H9 (cell line): ENCODE measurements at regions not wholly inside any gene's neighbourhood (a gene's known extent, or its start where the extent isn't known, plus 50 kb on each side); places are given as distances from the start of the nearest gene placed in this dataset.

Source experiments
- DNase-seq: peaks from one replicate; pipeline ENCODE4 v3.0.0-alpha.2; 2017
- H2AFZ ChIP-seq: one replicate; pipeline ENCODE4 v1.6.1; 2013; ENCODE audit warnings: mild to moderate bottlenecking, low read length, control low read depth, moderate library complexity
- H2AK5ac ChIP-seq: 2 replicates; pipeline ENCODE4 v1.6.1; 2013; ENCODE audit warnings: low read length, control low read depth, mixed read lengths; ENCODE audit not compliant: insufficient read length
- H2BK120ac ChIP-seq: one replicate; pipeline ENCODE4 v1.6.1; 2013; ENCODE audit warnings: low read depth, mild to moderate bottlenecking, low read length, control low read depth, inconsistent platforms; ENCODE audit not compliant: poor library complexity, severe bottlenecking
- H2BK12ac ChIP-seq: 2 replicates; pipeline ENCODE4 v1.6.1; 2013; ENCODE audit warnings: low read length, control low read depth, mixed read lengths, low read depth; ENCODE audit not compliant: insufficient read length
- H2BK15ac ChIP-seq: 2 replicates; pipeline ENCODE4 v1.6.1; 2013; ENCODE audit warnings: low read depth, low read length, control low read depth
- H2BK20ac ChIP-seq: one replicate; pipeline ENCODE4 v1.6.1; 2013; ENCODE audit warnings: low read depth, mild to moderate bottlenecking, low read length, control low read depth, inconsistent platforms; ENCODE audit not compliant: poor library complexity, severe bottlenecking
- H2BK5ac ChIP-seq: 2 replicates; pipeline ENCODE4 v1.6.1; 2013; ENCODE audit warnings: low read length, control low read depth, mixed read lengths; ENCODE audit not compliant: insufficient read length
- H3K14ac ChIP-seq: 2 replicates; pipeline ENCODE4 v1.6.1; 2013; ENCODE audit warnings: low read length, control low read depth; ENCODE audit not compliant: insufficient read depth
- H3K18ac ChIP-seq: 2 replicates; pipeline ENCODE4 v1.6.1; 2013; ENCODE audit warnings: low read depth, mild to moderate bottlenecking, mixed read lengths, low read length, control low read depth; ENCODE audit not compliant: insufficient read length
- H3K23ac ChIP-seq: 2 replicates; pipeline ENCODE4 v1.6.1; 2013; ENCODE audit warnings: low read length, control low read depth, mixed read lengths, low read depth; ENCODE audit not compliant: insufficient read length
- H3K23me2 ChIP-seq: 2 replicates; pipeline ENCODE4 v1.6.1; 2013; ENCODE audit warnings: low read depth, mild to moderate bottlenecking, mixed read lengths, low read length, control low read depth; ENCODE audit not compliant: insufficient read length, poor library complexity, severe bottlenecking
- H3K27ac ChIP-seq: 2 replicates; pipeline ENCODE4 v1.5.1; 2013; ENCODE audit warnings: low read length, control low read depth, mixed read lengths, low read depth; ENCODE audit not compliant: insufficient read length
- H3K27me3 ChIP-seq: 2 replicates; pipeline ENCODE4 v1.6.1; 2013; ENCODE audit warnings: low read length, control low read depth, inconsistent platforms; ENCODE audit not compliant: insufficient read depth
- H3K4ac ChIP-seq: 2 replicates; pipeline ENCODE4 v1.6.1; 2013; ENCODE audit warnings: low read depth, mild to moderate bottlenecking, control low read depth, inconsistent platforms, low read length, moderate library complexity
- H3K4me1 ChIP-seq: 2 replicates; pipeline ENCODE4 v1.6.1; 2013; ENCODE audit warnings: low read length, control low read depth, inconsistent platforms; ENCODE audit not compliant: insufficient read depth
- H3K4me2 ChIP-seq: 2 replicates; pipeline ENCODE4 v1.6.1; 2013; ENCODE audit warnings: low read length, control low read depth, mixed read lengths; ENCODE audit not compliant: insufficient read length, insufficient read depth
- H3K56ac ChIP-seq: 2 replicates; pipeline ENCODE4 v1.6.1; 2013; ENCODE audit warnings: low read depth, mild to moderate bottlenecking, mixed read lengths, low read length, control low read depth; ENCODE audit not compliant: insufficient read length
- H3K79me1 ChIP-seq: 2 replicates; pipeline ENCODE4 v1.6.1; 2013; ENCODE audit warnings: low read depth, mild to moderate bottlenecking, moderate library complexity, low read length, control low read depth, inconsistent platforms; ENCODE audit not compliant: insufficient read depth, poor library complexity, severe bottlenecking
- H3K79me2 ChIP-seq: 2 replicates; pipeline ENCODE4 v1.6.1; 2013; ENCODE audit warnings: low read length, control low read depth, inconsistent platforms; ENCODE audit not compliant: insufficient read depth
- H3K9ac ChIP-seq: 2 replicates; pipeline ENCODE4 v1.6.1; 2013; ENCODE audit warnings: low read length, control low read depth, mixed read lengths; ENCODE audit not compliant: insufficient read length; ENCODE audit errors: extremely low read depth
- H3K9me3 ChIP-seq: one replicate; pipeline ENCODE4 v1.6.1; 2013; ENCODE audit warnings: low read depth, low read length, inconsistent platforms; ENCODE audit not compliant: control insufficient read depth
- H3T11ph ChIP-seq: one replicate; pipeline ENCODE4 v1.6.1; 2013; ENCODE audit warnings: mild to moderate bottlenecking, low read length, control low read depth, inconsistent platforms
- H4K20me1 ChIP-seq: one replicate; pipeline ENCODE4 v1.6.1; 2013; ENCODE audit not compliant: control insufficient read depth, insufficient read length, insufficient read depth
- H4K5ac ChIP-seq: 2 replicates; pipeline ENCODE4 v1.6.1; 2013; ENCODE audit warnings: low read depth, mild to moderate bottlenecking, mixed read lengths, low read length, control low read depth; ENCODE audit not compliant: insufficient read length
- H4K8ac ChIP-seq: replicated peaks from 2 replicates; pipeline ENCODE4 v1.6.1; 2013; ENCODE audit warnings: low read length, control low read depth, mixed read lengths, low read depth; ENCODE audit not compliant: insufficient read length
- H4K91ac ChIP-seq: 2 replicates; pipeline ENCODE4 v1.6.1; 2013; ENCODE audit warnings: low read depth, mild to moderate bottlenecking, moderate library complexity, mixed read lengths, low read length, control low read depth; ENCODE audit not compliant: insufficient read length
- H3K27ac Mint-ChIP-seq, 3 experiments: 2 replicates in 2 of 3; 3 replicates in 1 of 3; pipeline ENCODE4 v1.8.0; 2020 to 2021; ENCODE audit warnings: mixed read lengths in 3 of 3, mild to moderate bottlenecking in 1 of 3, moderate library complexity in 1 of 3
- H3K27me3 Mint-ChIP-seq: 2 replicates; pipeline ENCODE4 v1.8.0; 2021; ENCODE audit warnings: low read depth, mild to moderate bottlenecking, moderate library complexity, mixed read lengths
- H3K36me3 Mint-ChIP-seq, 3 experiments: 2 replicates in 2 of 3; 3 replicates in 1 of 3; pipeline ENCODE4 v1.8.0; 2020 to 2021; ENCODE audit warnings: low read depth in 3 of 3, mixed read lengths in 3 of 3; ENCODE audit not compliant: insufficient read depth in 1 of 3
- H3K4me1 Mint-ChIP-seq, 2 experiments: 2 replicates each; pipeline ENCODE4 v1.8.0; 2020; ENCODE audit warnings: mixed read lengths in 2 of 2
- H3K4me3 Mint-ChIP-seq, 2 experiments: 2 replicates in 1 of 2; 3 replicates in 1 of 2; pipeline ENCODE4 v1.8.0; 2020 to 2021; ENCODE audit warnings: mild to moderate bottlenecking in 2 of 2, mixed read lengths in 2 of 2, moderate library complexity in 1 of 2
- H3K9me3 Mint-ChIP-seq, 2 experiments: 2 replicates in 1 of 2; 3 replicates in 1 of 2; pipeline ENCODE4 v1.8.0; 2020; ENCODE audit warnings: mild to moderate bottlenecking in 2 of 2, mixed read lengths in 2 of 2, moderate library complexity in 1 of 2
- CTCF ChIP-seq: fragments of 200-600 bp; sonication (generic); conservative IDR thresholded peaks from 3 replicates; pipeline ENCODE4 v1.8.0; 2021; ENCODE audit warnings: antibody characterized with exemption, mild to moderate bottlenecking
- WGBS: extraction: QIAGEN DNeasy Blood & Tissue Kit; methylation state at CpG from one replicate; pipeline ENCODE4 v1.1.7; 2013; ENCODE audit warnings: missing lambda C conversion rate, low lambda C conversion rate, mixed read lengths; ENCODE audit not compliant: insufficient read length; ENCODE audit errors: extremely low coverage; 5-methylcytosine and 5-hydroxymethylcytosine counted together

GRCh38 chr6:137395316-137395715 is 98.9 kb downstream of the OLIG3 start:
- Mint-ChIP-seq H3K4me1 (peaks cover 2 to 16% of the 10 kb centered on the region in 2 experiments; a peak in 3 of 4 replicates), H3K27ac (no peak overlapping the region), H3K36me3 (peaks cover 0 to 2% (median 0%) of the 10 kb centered on the region in 3 experiments; a peak in 2 of 7 replicates), H3K4me3 (no peak overlapping the region), H3K9me3 (peaks cover 4 to 6% of the 10 kb centered on the region in 2 experiments; a peak in 1 of 5 replicates), H3K27me3 (peaks cover 36% of the 10 kb centered on the region)
- no peak overlapping the region for H2AK5ac ChIP-seq
- no peak overlapping the region for H4K5ac ChIP-seq
- H3K23ac ChIP-seq, result no peak overlapping the region
- no peak overlapping the region for H2BK12ac ChIP-seq
- no peak overlapping the region for H3K9ac ChIP-seq
- H3K79me2 ChIP-seq, result no peaks in the 10 kb centered on the region
- no peak overlapping the region for H3K14ac ChIP-seq
- no peaks in the 10 kb centered on the region; the same call in 1 of the 2 replicates for H3K27me3 ChIP-seq
- no peaks in the 10 kb centered on the region for H3K23me2 ChIP-seq
- no peak overlapping the region for H4K8ac ChIP-seq
- no peak overlapping the region for H2BK20ac ChIP-seq
- no CpG with 5 or more reads among the region's 3 CpGs for WGBS
- no peak for TF ChIP-seq CTCF
- no peak overlapping the region for H2BK120ac ChIP-seq
- no peak overlapping the region for H3K27ac ChIP-seq
- H2BK15ac ChIP-seq, result no peak overlapping the region
- H4K91ac ChIP-seq, result no peak overlapping the region
- no peaks in the 10 kb centered on the region for H3K9me3 ChIP-seq
- no peak overlapping the region for H3K18ac ChIP-seq
- H3K4me1 ChIP-seq, result no peaks in the 10 kb centered on the region
- DNase-seq, result no peak
- H3K79me1 ChIP-seq, result no peaks in the 10 kb centered on the region
- H3T11ph ChIP-seq, result no peak overlapping the region
- H4K20me1 ChIP-seq, result no peaks in the 10 kb centered on the region
- no peak overlapping the region for H2BK5ac ChIP-seq
- no peak overlapping the region for H3K56ac ChIP-seq
- no peak overlapping the region for H3K4me2 ChIP-seq
- H2AFZ ChIP-seq, result no peak overlapping the region
- no peak overlapping the region for H3K4ac ChIP-seq
